GM12864 (cell line): ENCODE measurements at regions not wholly inside any gene's neighbourhood (a gene's known extent, or its start where the extent isn't known, plus 50 kb on each side); places are given as distances from the start of the nearest gene placed in this dataset.

Experiments used
- DNase-seq: peaks from one replicate; pipeline ENCODE4 v3.0.0-alpha.2; 2011; ENCODE audit warnings: low read depth
- H3K4me3 ChIP-seq: 2 replicates; pipeline ENCODE4 v1.5.1; 2011; ENCODE audit warnings: mild to moderate bottlenecking, low read depth, low read length, control low read depth
- TF ChIP-seq, protein P1 (sequence below): IDR thresholded peaks from 2 replicates; pipeline ENCODE4 v1.5.1; 2011; ENCODE audit warnings: low read depth, mild to moderate bottlenecking, moderate library complexity, low read length, control low read depth, inconsistent platforms; ENCODE audit errors: missing control alignments

DNA sequence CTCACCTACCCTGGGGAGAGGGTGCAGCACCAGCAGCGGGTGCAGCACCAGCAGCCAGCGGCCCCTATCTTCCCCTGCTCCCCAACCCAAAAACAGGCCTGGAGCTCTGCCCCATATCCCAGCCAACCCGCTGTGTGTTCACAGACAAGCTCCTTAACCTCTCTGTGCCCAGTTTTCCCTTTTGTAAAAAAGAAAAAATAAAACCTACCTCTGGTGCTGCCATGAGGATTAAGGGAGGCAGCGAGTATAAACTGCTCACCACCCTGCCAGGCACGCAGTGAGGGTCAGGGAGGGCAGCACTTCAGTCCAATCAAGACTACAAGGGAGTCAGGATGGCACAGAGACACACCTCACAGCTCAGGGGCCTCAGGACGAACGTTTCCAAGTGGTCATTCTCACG is 163.3 kb downstream of the NUP210 start:
- H3K4me3 ChIP-seq, result no peak overlapping the region
- TF ChIP-seq, protein P1, sequence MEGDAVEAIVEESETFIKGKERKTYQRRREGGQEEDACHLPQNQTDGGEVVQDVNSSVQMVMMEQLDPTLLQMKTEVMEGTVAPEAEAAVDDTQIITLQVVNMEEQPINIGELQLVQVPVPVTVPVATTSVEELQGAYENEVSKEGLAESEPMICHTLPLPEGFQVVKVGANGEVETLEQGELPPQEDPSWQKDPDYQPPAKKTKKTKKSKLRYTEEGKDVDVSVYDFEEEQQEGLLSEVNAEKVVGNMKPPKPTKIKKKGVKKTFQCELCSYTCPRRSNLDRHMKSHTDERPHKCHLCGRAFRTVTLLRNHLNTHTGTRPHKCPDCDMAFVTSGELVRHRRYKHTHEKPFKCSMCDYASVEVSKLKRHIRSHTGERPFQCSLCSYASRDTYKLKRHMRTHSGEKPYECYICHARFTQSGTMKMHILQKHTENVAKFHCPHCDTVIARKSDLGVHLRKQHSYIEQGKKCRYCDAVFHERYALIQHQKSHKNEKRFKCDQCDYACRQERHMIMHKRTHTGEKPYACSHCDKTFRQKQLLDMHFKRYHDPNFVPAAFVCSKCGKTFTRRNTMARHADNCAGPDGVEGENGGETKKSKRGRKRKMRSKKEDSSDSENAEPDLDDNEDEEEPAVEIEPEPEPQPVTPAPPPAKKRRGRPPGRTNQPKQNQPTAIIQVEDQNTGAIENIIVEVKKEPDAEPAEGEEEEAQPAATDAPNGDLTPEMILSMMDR, result no peak
- no peak for DNase-seq

DNA sequence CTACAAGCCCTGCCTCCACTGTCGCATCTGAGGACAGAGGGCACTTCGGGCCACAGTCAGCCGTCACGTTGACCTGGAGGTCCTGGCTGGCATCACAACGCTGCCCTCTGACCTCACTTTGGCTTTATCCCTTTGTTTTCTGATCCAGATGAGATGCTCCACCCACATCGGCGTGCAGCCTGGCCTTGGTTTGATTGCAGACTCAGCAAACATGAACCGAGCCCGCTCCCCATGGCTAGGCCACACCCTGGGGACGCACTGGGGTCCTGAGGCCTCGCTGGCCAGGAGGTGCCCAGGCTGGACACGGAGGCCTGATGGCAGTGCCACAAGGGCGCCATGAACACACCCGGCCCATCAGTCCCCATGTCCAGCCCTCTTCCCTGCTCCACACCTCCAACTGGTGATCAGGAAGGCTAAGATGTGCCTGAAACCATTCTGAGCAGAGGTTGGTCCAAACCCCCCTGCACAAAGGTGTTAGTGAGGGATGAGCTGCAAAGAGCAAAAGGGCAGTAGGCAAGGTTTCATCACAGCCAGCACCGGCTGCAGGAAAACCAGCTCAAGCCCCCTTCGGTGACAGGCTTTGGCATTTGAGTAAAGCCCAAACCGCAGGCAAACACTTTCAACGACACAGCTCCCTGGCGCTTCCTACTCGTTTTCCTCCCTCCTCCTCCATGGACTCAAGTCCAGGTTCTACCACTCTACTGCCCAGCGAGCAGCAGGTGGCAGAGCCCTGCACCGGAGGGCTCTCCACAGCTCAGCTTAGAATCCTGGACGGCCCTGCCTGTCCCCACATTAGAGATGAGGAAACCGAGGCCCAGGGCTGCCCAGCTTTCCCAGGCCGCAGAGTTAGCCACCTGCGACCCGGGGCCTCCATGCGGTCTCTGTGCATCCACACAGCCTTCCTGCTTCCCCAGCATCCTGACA is 165.8 kb downstream of the NUP210 start:
- no peak overlapping the region for H3K4me3 ChIP-seq
- TF ChIP-seq, protein P1, result no peak
- no peak for DNase-seq

DNA sequence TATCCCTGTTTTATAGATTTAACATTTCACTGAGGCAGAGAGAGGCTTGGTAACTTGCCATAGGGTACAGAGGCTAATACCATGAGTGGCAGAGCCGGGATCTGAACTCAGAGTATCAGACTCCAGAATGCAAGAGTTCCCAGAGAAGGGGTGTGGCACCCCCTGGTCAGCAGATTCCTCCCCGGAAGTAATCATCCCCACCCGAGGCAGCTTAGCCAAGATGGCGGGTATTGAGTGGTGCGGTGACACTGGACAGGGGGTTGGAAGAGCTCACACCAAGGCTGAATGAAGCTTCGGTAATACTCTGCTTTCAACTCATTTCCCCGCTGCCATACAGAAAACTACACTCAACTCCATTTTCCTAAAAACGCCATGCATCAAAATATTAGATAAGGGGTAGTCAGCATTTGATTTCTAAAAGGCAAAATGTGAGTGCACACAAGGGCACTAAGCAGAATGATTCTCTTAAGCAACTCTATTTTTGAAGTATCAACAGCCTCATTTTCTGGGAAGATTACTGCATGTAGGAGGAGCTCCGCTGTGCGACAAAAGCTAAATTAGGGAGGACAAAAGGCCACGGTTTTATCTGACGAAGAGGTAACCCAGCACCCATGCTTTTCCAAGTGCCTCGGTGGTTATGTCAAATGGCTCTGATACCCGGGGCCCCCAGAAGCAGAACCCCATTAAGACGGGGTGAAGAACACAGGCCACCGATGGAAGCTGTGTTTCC is 166.7 kb downstream of the NUP210 start:
- TF ChIP-seq, protein P1, result no peak
- no peak for DNase-seq
- H3K4me3 ChIP-seq, result no peak overlapping the region

DNA sequence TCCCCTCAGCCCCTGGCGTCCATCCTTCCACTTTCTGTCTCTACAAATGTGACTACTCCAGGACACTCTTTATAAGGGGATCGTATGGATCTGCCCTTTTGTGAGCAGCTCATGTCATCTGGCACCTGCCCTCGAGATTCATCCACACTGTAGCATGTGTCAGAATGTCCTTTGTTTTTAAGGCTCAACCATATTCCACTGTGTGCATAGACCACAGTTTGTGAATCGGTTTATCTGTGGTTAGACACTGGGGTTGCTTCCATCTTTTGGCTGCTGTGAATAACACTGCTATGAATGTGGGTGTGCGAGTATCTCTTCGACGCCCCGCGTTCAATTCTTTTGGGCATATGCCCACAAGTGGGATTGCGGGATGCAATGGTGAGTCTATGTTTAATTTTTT is 167.9 kb downstream of the NUP210 start:
- no peak overlapping the region for H3K4me3 ChIP-seq
- TF ChIP-seq, protein P1, result no peak
- no peak for DNase-seq

DNA sequence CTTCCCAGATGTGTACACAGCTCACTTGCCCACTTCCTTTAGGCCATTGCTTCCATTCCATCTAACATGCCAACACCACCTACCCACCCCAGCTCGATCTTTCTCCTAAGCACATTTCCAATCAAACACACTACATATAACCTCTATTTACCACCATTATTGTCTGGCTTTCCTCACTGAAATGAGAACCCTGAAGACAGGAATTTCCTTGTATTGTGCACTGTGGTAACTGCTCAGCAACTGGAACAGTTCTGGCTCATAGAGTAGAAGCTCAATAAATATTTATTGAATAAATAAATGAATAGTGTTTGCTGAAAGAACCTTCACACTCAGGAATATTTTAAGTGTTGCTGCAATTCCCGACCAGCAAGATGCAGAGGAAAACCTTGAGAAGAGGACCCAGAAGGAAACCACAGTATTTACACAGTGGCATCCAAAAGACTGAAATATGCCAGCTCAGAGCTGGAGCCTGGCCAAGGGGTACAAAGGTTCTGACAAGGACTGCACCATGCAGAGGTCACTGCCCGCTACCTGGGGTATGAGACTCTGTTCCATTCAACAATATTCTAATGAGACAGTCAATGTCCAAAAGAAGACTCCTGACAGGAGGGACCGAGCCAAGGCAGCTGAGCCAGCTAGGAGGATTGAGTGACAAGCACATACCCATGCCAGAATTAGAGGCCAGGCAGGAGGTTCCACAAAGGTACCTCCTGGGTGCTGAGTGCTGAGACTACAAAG is 168.8 kb downstream of the NUP210 start:
- DNase-seq, result no peak

DNA sequence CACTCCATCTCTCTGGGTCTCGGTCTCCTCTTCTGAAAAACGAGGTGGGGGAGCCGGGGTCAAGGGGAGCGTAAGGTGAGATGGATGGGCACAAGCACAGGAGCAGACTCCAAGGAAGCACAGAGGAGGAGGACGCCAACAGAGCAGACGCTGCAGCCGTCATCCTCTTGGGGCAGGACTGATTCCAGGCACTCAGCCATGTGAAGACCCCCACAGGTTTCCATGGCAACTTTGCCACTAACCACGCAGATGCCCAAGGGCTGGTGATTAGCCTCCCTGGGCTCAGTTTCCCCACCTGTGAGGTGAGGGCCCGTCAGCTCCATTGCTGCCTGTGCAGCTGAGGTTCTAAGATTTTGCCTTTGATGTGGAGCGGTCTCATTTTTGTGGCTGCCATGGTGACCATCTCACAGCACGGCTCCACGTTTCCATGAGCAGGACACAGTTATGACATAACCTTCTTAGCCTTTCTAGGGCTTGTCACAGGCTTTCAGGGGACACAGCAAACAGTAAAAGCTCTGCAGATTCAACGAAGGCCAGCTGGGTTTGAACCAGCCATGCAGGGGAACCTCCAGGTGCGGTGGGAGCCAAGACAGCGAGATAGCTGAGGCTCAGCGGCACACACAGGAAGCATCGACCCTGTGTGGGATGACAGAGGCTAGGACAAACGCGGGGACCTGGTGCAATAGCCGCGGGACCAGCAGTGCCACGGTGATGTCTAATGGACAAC is 170.3 kb downstream of the NUP210 start:
- DNase-seq, result no peak
- no peak overlapping the region for H3K4me3 ChIP-seq
- TF ChIP-seq, protein P1, result no peak

More for the DNA sequence above, 168.8 kb downstream of the NUP210 start:
- H3K4me3 ChIP-seq, result no peak overlapping the region
- TF ChIP-seq, protein P1, result no peak
